HCT116 (cell line): ENCODE measurements at regions not wholly inside any gene's neighbourhood (a gene's known extent, or its start where the extent isn't known, plus 50 kb on each side); places are given as distances from the start of the nearest gene placed in this dataset.

Source experiments
- ATAC-seq: fragments of 200-7000 bp; cut with Tn5 transposase; 2 replicates; pipeline ENCODE4 v1.9.1; 2020; ENCODE audit warnings: mild to moderate bottlenecking, moderate library complexity
- BruUV-seq: library from RNA; stranded (reverse); fragments of 400-500 nt; replicated peaks from 2 replicates; lab custom pipeline; 2021; lab: Mats Ljungman, UMichigan
- CTCF ChIA-PET: fragments of 300-600 bp; sonication (Branson Sonifier 250); formaldehyde crosslinking; loops from one replicate; lab custom pipeline; 2021; ENCODE audit warnings: antibody characterized with exemption; lab: Charles Lee
- POLR2A ChIA-PET: fragments of 300-600, 350-600 bp; sonication (Branson Sonifier 250); formaldehyde crosslinking; loops from one replicate; lab custom pipeline; 2021; ENCODE audit warnings: antibody characterized with exemption; lab: Charles Lee
- RAD21 ChIA-PET, 2 experiments: fragments of 300-600 bp; sonication (Branson Sonifier 250); formaldehyde crosslinking; loops; one replicate each; lab custom pipeline; 2023; ENCODE audit warnings: low total read pairs in 2 of 2; ENCODE audit not compliant: uncharacterized antibody in 2 of 2, unreplicated experiment in 2 of 2, low non-redundant PET in 1 of 2; lab: Charles Lee
- DNase-seq: peaks from one replicate; pipeline ENCODE4 v3.0.0-alpha.2; 2010; ENCODE audit warnings: low read depth, low spot score
- H2AFZ ChIP-seq: fragments of 200-600 bp; shearing (Covaris generic), sonication (generic); 2 replicates; pipeline ENCODE4 v1.6.1; 2017; ENCODE audit warnings: low read depth, mixed run types, mixed read lengths, antibody characterized with exemption, low read length; ENCODE audit not compliant: poor library complexity, severe bottlenecking
- H3K27ac ChIP-seq: 2 replicates; pipeline ENCODE4 v1.5.1; 2012; ENCODE audit warnings: low read depth, low read length
- H3K27me3 ChIP-seq: fragments of 200-600 bp; sonication (generic); 2 replicates; pipeline ENCODE4 v1.6.1; 2016; ENCODE audit warnings: mixed run types, low read length, mixed read lengths; ENCODE audit not compliant: insufficient read depth
- H3K36me3 ChIP-seq, 2 experiments: fragments of 200-500 bp in 1 of 2; fragments of 200-600 bp in 1 of 2; sonication (Bioruptor generic) in 1 of 2; sonication (generic) in 1 of 2; 2 replicates each; pipeline versions ENCODE4 v1.5.1 to v1.6.1; 2014 to 2016; ENCODE audit warnings: low read length in 2 of 2, inconsistent platforms in 1 of 2, mixed read lengths in 1 of 2, mixed run types in 1 of 2; ENCODE audit not compliant: insufficient read depth in 2 of 2, control insufficient read depth in 1 of 2
- H3K4me1 ChIP-seq, 2 experiments: fragments of 200-600 bp in 1 of 2; sonication (generic) in 1 of 2; 2 replicates each; pipeline versions ENCODE4 v1.5.1 to v1.6.1; 2012 to 2017; ENCODE audit warnings: low read length in 2 of 2, inconsistent platforms in 1 of 2, mild to moderate bottlenecking in 1 of 2, mixed read lengths in 1 of 2, mixed run types in 1 of 2, moderate library complexity in 1 of 2; ENCODE audit not compliant: insufficient read depth in 2 of 2, control insufficient read depth in 1 of 2
- H3K4me2 ChIP-seq: fragments of 200-600 bp; sonication (generic); 2 replicates; pipeline ENCODE4 v1.6.1; 2017; ENCODE audit warnings: mixed run types, low read length, mixed read lengths
- H3K4me3 ChIP-seq, 2 experiments: fragments of 200-600 bp in 1 of 2; sonication (generic) in 1 of 2; replicated peaks in 1 of 2; 2 replicates each; pipeline ENCODE4 v1.5.1; 2011 to 2016; ENCODE audit warnings: low read length in 2 of 2, control low read depth in 1 of 2, low read depth in 1 of 2, mild to moderate bottlenecking in 1 of 2, mixed read lengths in 1 of 2, mixed run types in 1 of 2
- H3K79me2 ChIP-seq: fragments of 200-600 bp; sonication (generic); 2 replicates; pipeline ENCODE4 v1.6.1; 2017; ENCODE audit warnings: mild to moderate bottlenecking, mixed run types, low read length, moderate library complexity, mixed read lengths; ENCODE audit not compliant: insufficient read depth
- H3K9ac ChIP-seq: fragments of 200-600 bp; sonication (generic); 2 replicates; pipeline ENCODE4 v1.6.1; 2016; ENCODE audit warnings: low read length, mixed read lengths
- H3K9me2 ChIP-seq: fragments of 200-600 bp; sonication (generic), shearing (Covaris generic); 2 replicates; pipeline ENCODE4 v1.6.1; 2017; ENCODE audit warnings: mixed run types, mild to moderate bottlenecking, moderate library complexity; ENCODE audit not compliant: insufficient read depth
- H3K9me3 ChIP-seq, 2 experiments: fragments of 200-500 bp in 1 of 2; fragments of 200-600 bp in 1 of 2; sonication (Bioruptor generic) in 1 of 2; sonication (generic) in 1 of 2; 2 replicates each; pipeline ENCODE4 v1.6.1; 2014 to 2017; ENCODE audit warnings: low read length in 2 of 2, mixed read lengths in 2 of 2, inconsistent platforms in 1 of 2, low read depth in 1 of 2, mild to moderate bottlenecking in 1 of 2, mixed run types in 1 of 2, moderate library complexity in 1 of 2; ENCODE audit not compliant: control insufficient read depth in 1 of 2, insufficient read depth in 1 of 2
- H4K20me1 ChIP-seq: fragments of 200-600 bp; sonication (generic), shearing (Covaris generic); 2 replicates; pipeline ENCODE4 v1.6.1; 2017; ENCODE audit warnings: mixed run types, mild to moderate bottlenecking, moderate library complexity; ENCODE audit not compliant: insufficient read depth
- CBX3 ChIP-seq: IDR thresholded peaks from 2 replicates; pipeline ENCODE4 v1.6.1; 2012; ENCODE audit warnings: low read depth
- CEBPB ChIP-seq: IDR thresholded peaks from 2 replicates; pipeline ENCODE4 v1.6.1; 2012; ENCODE audit warnings: low read depth
- CTCF ChIP-seq, 3 experiments: fragments of 200-600 bp in 1 of 3; sonication (generic) in 1 of 3; IDR thresholded peaks in 2 of 3; conservative IDR thresholded peaks in 1 of 3; 2 replicates each; pipeline ENCODE4 v1.5.1; 2012 to 2017; ENCODE audit warnings: low read depth in 2 of 3, low read length in 2 of 3, antibody characterized with exemption in 1 of 3, borderline replicate concordance in 1 of 3, control low read depth in 1 of 3, mild to moderate bottlenecking in 1 of 3, mixed read lengths in 1 of 3, mixed run types in 1 of 3, moderate library complexity in 1 of 3; ENCODE audit not compliant: insufficient read depth in 1 of 3
- EGR1 ChIP-seq: IDR thresholded peaks from 2 replicates; pipeline ENCODE4 v1.6.1; 2012; ENCODE audit warnings: low read depth
- ELF1 ChIP-seq: IDR thresholded peaks from 2 replicates; pipeline ENCODE4 v1.6.1; 2012; ENCODE audit warnings: low read depth, borderline replicate concordance
- EZH2 ChIP-seq: fragments of 200-600 bp; sonication (generic); IDR thresholded peaks from 2 replicates; pipeline ENCODE4 v1.6.1; 2017; ENCODE audit warnings: antibody characterized with exemption, mixed run types
- EZH2phosphoT487 ChIP-seq: fragments of 200-600 bp; IDR thresholded peaks from 2 replicates; pipeline ENCODE4 v1.6.1; 2018; ENCODE audit warnings: antibody characterized with exemption, borderline replicate concordance
- JUND ChIP-seq: IDR thresholded peaks from 2 replicates; pipeline ENCODE4 v1.6.1; 2012
- MAX ChIP-seq: IDR thresholded peaks from 2 replicates; pipeline ENCODE4 v1.6.1; 2012
- POLR2A ChIP-seq: IDR thresholded peaks from 2 replicates; pipeline ENCODE4 v1.7.0; 2011; ENCODE audit warnings: borderline replicate concordance; ENCODE audit not compliant: insufficient read depth, insufficient read length; ENCODE audit errors: extremely low read depth
- RAD21 ChIP-seq: IDR thresholded peaks from 2 replicates; pipeline ENCODE4 v1.6.1; 2012; ENCODE audit warnings: low read depth, mild to moderate bottlenecking
- SRF ChIP-seq: IDR thresholded peaks from 2 replicates; pipeline ENCODE4 v1.6.1; 2012; ENCODE audit warnings: low read depth
- TCF7L2 ChIP-seq: IDR thresholded peaks from 2 replicates; pipeline ENCODE4 v1.7.0; 2011; ENCODE audit warnings: borderline replicate concordance, inconsistent platforms; ENCODE audit not compliant: insufficient read depth, insufficient read length; ENCODE audit errors: extremely low read depth
- YY1 ChIP-seq: IDR thresholded peaks from 2 replicates; pipeline ENCODE4 v1.6.1; 2011; ENCODE audit warnings: low read length, low read depth, moderate library complexity, mild to moderate bottlenecking; ENCODE audit not compliant: insufficient replicate concordance; ENCODE audit errors: extremely low read depth
- ZBTB33 ChIP-seq: IDR thresholded peaks from 2 replicates; pipeline ENCODE4 v1.6.1; 2011; ENCODE audit warnings: mild to moderate bottlenecking, low read length, moderate library complexity; ENCODE audit not compliant: insufficient replicate concordance; ENCODE audit errors: extremely low read depth
- intact Hi-C: fragments of 100-400 bp; cut with micrococcal nuclease; formaldehyde crosslinking; loops from 2 replicates; pipeline ENCODE4 v1.10.0; 2022

GRCh38 chr12:63499567-63499966 lies 168.7 kb downstream of the DPY19L2 start (continued):
- TF ChIP-seq EZH2phosphoT487 (no peak), ZBTB33 (no peak), YY1 (no peak), MAX (no peak)

- Histone ChIP-seq H3K4me3 (no peak overlapping the region), H3K4me2 (no peak overlapping the region), H3K9me3 (no peaks in the 10 kb centered on the region), H2AFZ (no peak overlapping the region), H3K27ac (no peak overlapping the region), H3K27me3 (no peaks in the 10 kb centered on the region), H3K9ac (no peak overlapping the region), H3K9me2 (no peaks in the 10 kb centered on the region), H3K4me1 (no peaks in the 10 kb centered on the region), H4K20me1 (no peaks in the 10 kb centered on the region), H3K36me3 (no peaks in the 10 kb centered on the region), H3K79me2 (no peaks in the 10 kb centered on the region)
- ChIA-PET CTCF (no interaction called here), POLR2A (no interaction called here), RAD21 (no interaction called here)
- no peak for TF ChIP-seq EGR1
- no TSS peak for BruUV-seq
- intact Hi-C loops, result no loop called here
- DNase-seq (no peak), ATAC-seq (no peak)
Observed at GRCh38 chr12:63498239-63498638, 170.1 kb downstream of the DPY19L2 start.

- no TSS peak for BruUV-seq
- DNase-seq (no peak), ATAC-seq (no peak)
- TF ChIP-seq SRF (no peak), CTCF (IDR thresholded peaks at IDR 0.05 in 2 of 3, conservative IDR thresholded peaks at IDR 0.05 in 1 of 3; ENCODE audit: borderline replicate concordance in 1 of 3, insufficient read depth in 1 of 3, low read depth in 2 of 3, low read length in 2 of 3) (no peak), TCF7L2 (no peak), RAD21 (no peak), ELF1 (no peak), EZH2phosphoT487 (no peak), JUND (no peak), CEBPB (no peak), EZH2 (no peak), CBX3 (no peak), POLR2A (no peak), YY1 (no peak), EGR1 (no peak)
Observed at GRCh38 chr12:63496654-63497053, 171.6 kb downstream of the DPY19L2 start.

More at GRCh38 chr12:63496654-63497053, 171.6 kb downstream of the DPY19L2 start:
- H3K27me3 ChIP-seq, result no peaks in the 10 kb centered on the region
- no peaks in the 10 kb centered on the region for H4K20me1 ChIP-seq
- no peak overlapping the region for H2AFZ ChIP-seq
- H3K36me3 ChIP-seq, result no peaks in the 10 kb centered on the region
- no peak overlapping the region for H3K9ac ChIP-seq
- no peaks in the 10 kb centered on the region for H3K9me2 ChIP-seq
- ChIA-PET POLR2A (no interaction called here), CTCF (no interaction called here), RAD21 (no interaction called here)
- H3K79me2 ChIP-seq, result no peaks in the 10 kb centered on the region
- no peaks in the 10 kb centered on the region for H3K9me3 ChIP-seq
- H3K4me3 ChIP-seq, result no peak overlapping the region
- intact Hi-C loops, result no loop called here
- H3K4me2 ChIP-seq, result no peak overlapping the region
- no peaks in the 10 kb centered on the region for H3K4me1 ChIP-seq
- H3K27ac ChIP-seq, result no peak overlapping the region
